ENCODE measurements at regions not wholly inside any gene's neighbourhood (a gene's known extent, or its start where the extent isn't known, plus 50 kb on each side); places are given as distances from the start of the nearest gene placed in this dataset.
A peak's percentile ranks its signal among the peaks of the same experiment; 100 is the strongest.

- no peak overlapping the region for H3K4me3 ChIP-seq
- ATAC-seq (no peak), DNase-seq (peak; percentile 46)
- TF ChIP-seq, protein P1, sequence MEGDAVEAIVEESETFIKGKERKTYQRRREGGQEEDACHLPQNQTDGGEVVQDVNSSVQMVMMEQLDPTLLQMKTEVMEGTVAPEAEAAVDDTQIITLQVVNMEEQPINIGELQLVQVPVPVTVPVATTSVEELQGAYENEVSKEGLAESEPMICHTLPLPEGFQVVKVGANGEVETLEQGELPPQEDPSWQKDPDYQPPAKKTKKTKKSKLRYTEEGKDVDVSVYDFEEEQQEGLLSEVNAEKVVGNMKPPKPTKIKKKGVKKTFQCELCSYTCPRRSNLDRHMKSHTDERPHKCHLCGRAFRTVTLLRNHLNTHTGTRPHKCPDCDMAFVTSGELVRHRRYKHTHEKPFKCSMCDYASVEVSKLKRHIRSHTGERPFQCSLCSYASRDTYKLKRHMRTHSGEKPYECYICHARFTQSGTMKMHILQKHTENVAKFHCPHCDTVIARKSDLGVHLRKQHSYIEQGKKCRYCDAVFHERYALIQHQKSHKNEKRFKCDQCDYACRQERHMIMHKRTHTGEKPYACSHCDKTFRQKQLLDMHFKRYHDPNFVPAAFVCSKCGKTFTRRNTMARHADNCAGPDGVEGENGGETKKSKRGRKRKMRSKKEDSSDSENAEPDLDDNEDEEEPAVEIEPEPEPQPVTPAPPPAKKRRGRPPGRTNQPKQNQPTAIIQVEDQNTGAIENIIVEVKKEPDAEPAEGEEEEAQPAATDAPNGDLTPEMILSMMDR (IDR thresholded peaks at IDR 0.05) = no peak
- H3K36me3 ChIP-seq = no peaks in the 10 kb centered on the region
- no peaks in the 10 kb centered on the region for H3K27me3 ChIP-seq
- intact Hi-C loops (cut with DNase I) = no loop called here
- H3K4me1 ChIP-seq = no peaks in the 10 kb centered on the region
- no peaks in the 10 kb centered on the region for H3K9me3 ChIP-seq
- no peak overlapping the region for H3K27ac ChIP-seq
Observed at GRCh38 chr22:23495614-23496444, 84.3 kb downstream of the IGLL1 start.

DNA sequence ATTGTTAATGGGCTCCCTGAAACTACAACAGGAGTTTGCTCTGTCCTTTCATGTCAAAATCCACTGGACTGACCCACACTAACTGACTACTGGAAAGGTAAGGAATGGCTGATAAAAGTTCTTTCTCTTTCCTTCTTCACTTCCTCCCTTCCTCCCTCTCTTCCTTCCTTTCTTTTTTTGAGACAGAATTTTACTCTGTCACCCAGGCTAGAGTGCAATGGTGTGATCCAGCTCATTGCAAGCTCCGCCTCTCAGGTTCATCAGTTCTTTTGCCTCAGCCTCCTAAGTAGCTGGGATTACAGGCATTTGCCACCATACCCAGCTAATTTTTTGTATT is 85.2 kb downstream of the IGLL1 start:
- no peak for ATAC-seq
- intact Hi-C loops (cut with DNase I) = no loop called here

DNA sequence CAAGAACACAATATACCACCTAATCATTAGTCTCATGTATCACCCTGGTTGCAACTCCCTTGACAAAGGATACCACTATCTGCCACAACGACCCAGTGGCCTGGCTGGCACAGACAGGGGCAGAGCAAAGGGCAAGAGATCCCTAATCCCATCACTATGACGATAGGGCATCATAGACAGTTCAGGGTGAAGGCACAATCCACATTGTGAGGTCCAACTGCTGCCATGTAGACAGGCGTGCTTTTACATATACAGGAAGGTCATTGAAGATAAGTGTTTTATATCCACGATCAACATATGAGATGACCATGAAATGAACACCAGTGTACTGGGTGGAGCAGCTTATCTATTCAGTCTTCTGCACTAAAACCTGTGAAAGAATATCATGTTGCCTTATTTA is 94.6 kb downstream of the IGLL1 start:
- Histone ChIP-seq H3K4me3 (no peak overlapping the region), H3K27me3 (no peaks in the 10 kb centered on the region), H3K9me3 (no peaks in the 10 kb centered on the region), H3K27ac (no peak overlapping the region), H3K36me3 (no peaks in the 10 kb centered on the region), H3K4me1 (no peaks in the 10 kb centered on the region)
- TF ChIP-seq, protein P1 (IDR thresholded peaks at IDR 0.05) = no peak
- ATAC-seq = peak; percentile 78
- no peak for DNase-seq
- intact Hi-C loops (cut with DNase I) = no loop called here

More for the DNA sequence above, 85.2 kb downstream of the IGLL1 start:
- H3K4me3 ChIP-seq = no peak overlapping the region
- no peaks in the 10 kb centered on the region for H3K9me3 ChIP-seq
- H3K4me1 ChIP-seq = no peaks in the 10 kb centered on the region
- DNase-seq = no peak
- no peaks in the 10 kb centered on the region for H3K36me3 ChIP-seq
- TF ChIP-seq, protein P1 (IDR thresholded peaks at IDR 0.05) = no peak
- H3K27me3 ChIP-seq = no peaks in the 10 kb centered on the region
- no peak overlapping the region for H3K27ac ChIP-seq

GRCh38 chr22:23484651-23485050 is 95.4 kb downstream of the IGLL1 start:
- Histone ChIP-seq H3K27ac (no peak overlapping the region), H3K27me3 (no peaks in the 10 kb centered on the region), H3K9me3 (no peaks in the 10 kb centered on the region), H3K36me3 (no peaks in the 10 kb centered on the region), H3K4me1 (no peaks in the 10 kb centered on the region), H3K4me3 (no peak overlapping the region)
- TF ChIP-seq, protein P1 (IDR thresholded peaks at IDR 0.05) = no peak
- intact Hi-C loops (cut with DNase I) = no loop called here
- DNase-seq (no peak), ATAC-seq (no peak)

DNA sequence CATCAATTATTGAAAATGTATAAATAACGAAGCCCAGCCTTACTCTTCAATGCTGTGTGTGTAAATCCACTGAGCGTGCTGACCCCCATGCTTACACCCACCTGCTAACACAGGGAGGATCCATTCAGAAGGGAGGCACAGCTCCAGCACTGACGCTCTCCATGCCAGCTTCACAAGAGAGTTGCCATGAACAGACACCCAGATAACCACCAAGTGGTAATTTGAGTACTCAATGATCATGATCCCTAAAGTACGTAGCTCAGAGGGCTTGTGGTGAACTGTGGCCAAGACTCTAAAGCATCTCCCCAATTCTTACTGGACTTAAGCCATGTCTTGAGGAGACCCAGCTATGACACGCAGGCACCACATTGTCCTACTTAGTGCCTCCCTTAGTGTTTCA is 98.7 kb downstream of the IGLL1 start:
- intact Hi-C loops (cut with DNase I) = no loop called here
- no peaks in the 10 kb centered on the region for H3K27me3 ChIP-seq
- TF ChIP-seq, protein P1 (IDR thresholded peaks at IDR 0.05) = no peak
- H3K4me1 ChIP-seq = no peaks in the 10 kb centered on the region
- no peak overlapping the region for H3K27ac ChIP-seq
- DNase-seq (no peak), ATAC-seq (no peak)
- no peaks in the 10 kb centered on the region for H3K9me3 ChIP-seq
- no peak overlapping the region for H3K4me3 ChIP-seq
- H3K36me3 ChIP-seq = no peaks in the 10 kb centered on the region

All from upper lobe of right lung (tissue), 1 donor.